Stimulated activated CD8-positive, alpha-beta memory T cell treated with anti-CD3 and anti-CD28 coated beads, Interleukin-4, amount 100 ng/mL, for 48 hours (primary cell): ENCODE measurements at regions not wholly inside any gene's neighbourhood (a gene's known extent, or its start where the extent isn't known, plus 50 kb on each side); places are given as distances from the start of the nearest gene placed in this dataset.
"Not testable (repeated sequence)": the region's sequence is repeated elsewhere in the genome, so short reads cannot be mapped to it uniquely, and the experiment has no call there.

Source experiments
- DNase-seq: peaks from one replicate; pipeline ENCODE4 v3.0.0-alpha.2; 2020

- DNase-seq: no peak
Measured at GRCh38 chr2:239594772-239595608, 194.2 kb upstream of the HDAC4 start.

GRCh38 chr2:239594019-239594771 lies 193.4 kb upstream of the HDAC4 start:
- no peak for DNase-seq

- no peak for DNase-seq
Measured at GRCh38 chr2:239593455-239593854, 192.6 kb upstream of the HDAC4 start.

GRCh38 chr2:239592629-239593290 lies 191.9 kb upstream of the HDAC4 start:
- not testable (repeated sequence) for DNase-seq

- no peak for DNase-seq
Measured at GRCh38 chr2:239590995-239591915, 190.4 kb upstream of the HDAC4 start.

GRCh38 chr2:239590276-239590675 lies 189.5 kb upstream of the HDAC4 start:
- no peak for DNase-seq

GRCh38 chr2:239589833-239590232 lies 189.0 kb upstream of the HDAC4 start:
- DNase-seq: no peak

GRCh38 chr2:239589270-239589825 lies 188.5 kb upstream of the HDAC4 start:
- no peak for DNase-seq

GRCh38 chr2:239588451-239589269 lies 187.8 kb upstream of the HDAC4 start:
- DNase-seq: no peak

- DNase-seq: no peak
Measured at GRCh38 chr2:239587841-239588240, 187.0 kb upstream of the HDAC4 start.

GRCh38 chr2:239587311-239587731 lies 186.5 kb upstream of the HDAC4 start:
- no peak for DNase-seq

GRCh38 chr2:239586651-239587310 lies 186.0 kb upstream of the HDAC4 start:
- no peak for DNase-seq

GRCh38 chr2:239585422-239585821 lies 184.6 kb upstream of the HDAC4 start:
- DNase-seq: no peak

GRCh38 chr2:239584986-239585385 lies 184.2 kb upstream of the HDAC4 start:
- no peak for DNase-seq

GRCh38 chr2:239583879-239584859 lies 183.3 kb upstream of the HDAC4 start:
- no peak for DNase-seq

- no peak for DNase-seq
Measured at GRCh38 chr2:239583171-239583878, 182.5 kb upstream of the HDAC4 start.

GRCh38 chr2:239582476-239582875 lies 181.7 kb upstream of the HDAC4 start:
- DNase-seq: no peak

- DNase-seq: no peak
Measured at GRCh38 chr2:239581352-239581901, 180.6 kb upstream of the HDAC4 start.

- DNase-seq: no peak
Measured at GRCh38 chr2:239580199-239580527, 179.3 kb upstream of the HDAC4 start.
